ENCODE measurements at regions not wholly inside any gene's neighbourhood (a gene's known extent, or its start where the extent isn't known, plus 50 kb on each side); places are given as distances from the start of the nearest gene placed in this dataset.
"Not testable (repeated sequence)": the region's sequence is repeated elsewhere in the genome, so short reads cannot be mapped to it uniquely, and the experiment has no call there.

DNA sequence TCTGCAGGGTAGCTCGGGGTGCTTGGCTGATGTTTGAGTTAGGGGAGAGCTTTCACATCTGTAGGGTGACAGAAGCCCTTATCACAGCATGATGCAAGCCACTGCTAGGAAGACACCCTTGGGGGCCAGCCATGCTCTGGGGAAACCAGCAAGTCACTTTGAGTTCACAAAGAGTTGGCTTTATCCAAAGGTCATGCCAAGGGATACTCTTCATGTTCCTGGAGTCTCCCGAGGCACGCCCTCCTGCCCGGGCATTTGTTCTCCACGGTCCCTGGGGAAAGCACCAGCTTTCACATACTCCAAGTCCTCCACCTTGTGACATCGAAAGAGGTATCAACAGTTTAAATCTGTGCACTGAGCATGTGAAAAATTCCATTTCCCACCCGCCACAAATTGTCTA is 227.7 kb downstream of the VAPA start:
- Histone ChIP-seq H3K9me3 (ENCODE audit: control insufficient read depth, low read length) (no peaks in the 10 kb centered on the region), H3K4me1 (ENCODE audit: control insufficient read depth, insufficient read depth, low read length, poor library complexity, severe bottlenecking) (peaks cover 24% of the 10 kb centered on the region), H3K4me3 (ENCODE audit: extremely low read depth, insufficient read depth, low read length, poor library complexity, severe bottlenecking) (no peak overlapping the region), H3K27ac (ENCODE audit: low read depth, low read length, severe bottlenecking) (peak overlapping the region; percentile 2), H3K36me3 (ENCODE audit: control insufficient read depth, insufficient read depth, low read length) (no peaks in the 10 kb centered on the region)
- 95 to 100% methylated on average over 2 to 6 of the region's 7 CpGs for WGBS, 2 experiments (ENCODE audit: insufficient coverage in 2 of 2)

GRCh38 chr18:10142056-10142455 is 228.2 kb downstream of the VAPA start:
- no peaks in the 10 kb centered on the region for H3K9me3 ChIP-seq (ENCODE audit: control insufficient read depth, low read length)
- 94 to 100% methylated on average over 6 to 7 of the region's 7 CpGs for WGBS, 2 experiments (ENCODE audit: insufficient coverage in 2 of 2)
- peak overlapping the region; percentile 2 for H3K27ac ChIP-seq (ENCODE audit: low read depth, low read length, severe bottlenecking)
- H3K4me1 ChIP-seq (ENCODE audit: control insufficient read depth, insufficient read depth, low read length, poor library complexity, severe bottlenecking), result peaks cover 24% of the 10 kb centered on the region
- H3K4me3 ChIP-seq (ENCODE audit: extremely low read depth, insufficient read depth, low read length, poor library complexity, severe bottlenecking), result no peak overlapping the region
- H3K36me3 ChIP-seq (ENCODE audit: control insufficient read depth, insufficient read depth, low read length), result no peaks in the 10 kb centered on the region

DNA sequence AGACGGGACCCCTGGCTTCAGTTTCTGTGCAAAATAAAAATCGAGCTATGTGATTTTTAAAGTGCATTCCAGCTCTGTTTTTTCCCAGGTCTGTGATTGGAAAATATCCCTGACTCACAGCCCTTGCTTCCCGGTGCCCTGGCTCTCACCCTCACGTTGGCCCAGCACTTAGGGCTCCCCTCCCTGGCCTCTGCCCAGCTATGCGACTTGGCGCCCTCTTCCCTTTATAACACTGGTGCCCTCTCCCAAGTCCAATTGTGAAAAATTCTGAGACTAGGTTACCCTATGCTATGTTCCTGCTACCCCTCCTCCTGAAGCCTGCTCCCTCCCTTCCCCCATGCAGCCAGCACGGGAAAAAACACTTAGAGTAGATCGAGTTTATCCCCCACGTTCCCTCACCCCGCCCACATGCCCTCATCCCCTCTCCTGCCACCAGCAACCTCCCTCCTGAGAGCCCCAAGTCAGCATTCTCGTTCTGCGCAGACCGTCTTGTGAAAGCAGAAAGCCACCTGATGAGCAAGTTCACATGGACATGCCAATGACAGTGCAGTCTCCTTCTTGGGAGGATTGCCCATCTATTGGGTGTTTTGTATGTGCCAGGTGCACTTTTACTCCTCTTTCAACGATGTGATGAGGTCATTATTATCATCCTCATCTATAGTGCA is 228.8 kb downstream of the VAPA start:
- peak overlapping the region; percentile 30 for H3K27ac ChIP-seq (ENCODE audit: low read depth, low read length, severe bottlenecking)
- WGBS, 2 experiments (ENCODE audit: insufficient coverage in 2 of 2), result 72% methylated on average over 10 to 12 of the region's 14 CpGs
- H3K9me3 ChIP-seq (ENCODE audit: control insufficient read depth, low read length), result no peaks in the 10 kb centered on the region
- peaks cover 24% of the 10 kb centered on the region for H3K4me1 ChIP-seq (ENCODE audit: control insufficient read depth, insufficient read depth, low read length, poor library complexity, severe bottlenecking)
- no peaks in the 10 kb centered on the region for H3K36me3 ChIP-seq (ENCODE audit: control insufficient read depth, insufficient read depth, low read length)
- no peak overlapping the region for H3K4me3 ChIP-seq (ENCODE audit: extremely low read depth, insufficient read depth, low read length, poor library complexity, severe bottlenecking)

DNA sequence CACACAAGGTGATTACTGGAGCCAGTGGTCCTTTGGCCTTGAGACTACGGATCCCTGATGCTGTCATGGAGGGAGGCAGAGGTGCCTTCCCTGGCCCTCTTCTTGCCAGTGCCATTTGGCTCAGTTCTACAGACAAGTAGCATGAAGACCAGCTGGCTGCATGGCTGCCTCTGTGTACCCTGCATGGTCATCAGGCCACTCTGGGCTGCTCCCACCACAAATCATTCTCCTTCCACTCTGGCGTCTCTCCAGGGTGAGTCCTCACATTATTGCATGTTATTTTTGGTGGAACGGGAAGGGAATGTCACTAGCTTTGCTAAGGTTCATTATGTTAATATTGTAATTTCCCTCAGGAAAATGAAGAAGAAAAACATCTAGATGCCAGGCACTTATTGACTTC is 229.8 kb downstream of the VAPA start:
- no peak overlapping the region for H3K4me3 ChIP-seq (ENCODE audit: extremely low read depth, insufficient read depth, low read length, poor library complexity, severe bottlenecking)
- no peaks in the 10 kb centered on the region for H3K9me3 ChIP-seq (ENCODE audit: control insufficient read depth, low read length)
- peaks cover 24% of the 10 kb centered on the region for H3K4me1 ChIP-seq (ENCODE audit: control insufficient read depth, insufficient read depth, low read length, poor library complexity, severe bottlenecking)
- H3K27ac ChIP-seq (ENCODE audit: low read depth, low read length, severe bottlenecking), result no peak overlapping the region
- 91 to 100% methylated on average over 1 of the region's 3 CpGs for WGBS, 2 experiments (ENCODE audit: insufficient coverage in 2 of 2)
- no peaks in the 10 kb centered on the region for H3K36me3 ChIP-seq (ENCODE audit: control insufficient read depth, insufficient read depth, low read length)

DNA sequence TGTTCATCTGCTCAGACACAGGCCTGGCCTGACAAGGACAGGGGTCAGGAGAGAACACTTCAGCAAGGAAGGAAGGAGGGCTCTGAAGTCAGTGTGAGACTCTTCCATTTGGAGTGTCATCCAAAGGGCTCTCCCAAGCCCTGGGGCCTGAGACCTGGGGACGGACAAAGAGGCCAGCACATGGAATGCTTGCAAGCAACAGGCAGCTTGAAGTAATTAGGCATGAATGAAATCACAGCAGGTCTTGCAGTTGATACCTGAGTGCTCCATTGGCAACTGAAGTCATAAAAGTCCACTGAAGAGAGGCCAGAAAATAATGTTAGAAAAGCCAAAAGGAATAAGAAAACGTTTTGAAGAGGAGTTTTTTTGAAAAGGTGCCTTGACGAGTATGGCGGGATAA is 231.7 kb downstream of the VAPA start:
- Histone ChIP-seq H3K4me3 (ENCODE audit: extremely low read depth, insufficient read depth, low read length, poor library complexity, severe bottlenecking) (no peak overlapping the region), H3K27ac (ENCODE audit: low read depth, low read length, severe bottlenecking) (no peak overlapping the region), H3K4me1 (ENCODE audit: control insufficient read depth, insufficient read depth, low read length, poor library complexity, severe bottlenecking) (peaks cover 13% of the 10 kb centered on the region), H3K36me3 (ENCODE audit: control insufficient read depth, insufficient read depth, low read length) (no peaks in the 10 kb centered on the region), H3K9me3 (ENCODE audit: control insufficient read depth, low read length) (no peaks in the 10 kb centered on the region)
- 71 to 73% methylated on average over 4 of the region's 4 CpGs for WGBS, 2 experiments (ENCODE audit: insufficient coverage in 2 of 2)

- no peak overlapping the region for H3K4me3 ChIP-seq (ENCODE audit: extremely low read depth, insufficient read depth, low read length, poor library complexity, severe bottlenecking)
- no peaks in the 10 kb centered on the region for H3K9me3 ChIP-seq (ENCODE audit: control insufficient read depth, low read length)
- no peaks in the 10 kb centered on the region for H3K36me3 ChIP-seq (ENCODE audit: control insufficient read depth, insufficient read depth, low read length)
- peaks cover 3% of the 10 kb centered on the region for H3K4me1 ChIP-seq (ENCODE audit: control insufficient read depth, insufficient read depth, low read length, poor library complexity, severe bottlenecking)
- H3K27ac ChIP-seq (ENCODE audit: low read depth, low read length, severe bottlenecking), result no peak overlapping the region
- WGBS, 2 experiments (ENCODE audit: insufficient coverage in 2 of 2), result 84 to 87% methylated on average over 5 to 6 of the region's 6 CpGs
Observed at GRCh38 chr18:10147226-10147625, 233.4 kb downstream of the VAPA start.

DNA sequence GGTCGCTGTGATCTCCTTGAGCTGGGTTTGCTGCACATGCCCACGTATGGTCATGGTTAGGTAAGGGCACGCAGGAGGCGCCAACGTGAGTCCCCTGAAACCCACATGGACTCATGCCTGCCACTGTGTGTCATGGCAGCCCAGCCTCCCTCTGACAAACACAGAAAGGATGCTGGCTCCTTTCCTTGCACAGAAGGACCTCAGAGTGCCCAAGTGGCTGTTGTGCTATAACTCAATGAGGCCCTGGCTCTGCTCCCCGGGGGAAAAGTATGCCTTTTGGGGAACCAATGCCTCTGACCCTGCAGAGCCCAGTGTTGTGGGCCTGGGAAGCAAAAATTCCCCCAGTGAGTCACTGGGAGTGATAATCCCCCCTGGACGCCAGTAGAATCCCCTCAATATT is 233.9 kb downstream of the VAPA start:
- H3K36me3 ChIP-seq (ENCODE audit: control insufficient read depth, insufficient read depth, low read length), result no peaks in the 10 kb centered on the region
- H3K4me1 ChIP-seq (ENCODE audit: control insufficient read depth, insufficient read depth, low read length, poor library complexity, severe bottlenecking), result no peaks in the 10 kb centered on the region
- no peaks in the 10 kb centered on the region for H3K9me3 ChIP-seq (ENCODE audit: control insufficient read depth, low read length)
- 76 to 82% methylated on average over 6 of the region's 7 CpGs for WGBS, 2 experiments (ENCODE audit: insufficient coverage in 2 of 2)
- no peak overlapping the region for H3K27ac ChIP-seq (ENCODE audit: low read depth, low read length, severe bottlenecking)
- H3K4me3 ChIP-seq (ENCODE audit: extremely low read depth, insufficient read depth, low read length, poor library complexity, severe bottlenecking), result no peak overlapping the region

DNA sequence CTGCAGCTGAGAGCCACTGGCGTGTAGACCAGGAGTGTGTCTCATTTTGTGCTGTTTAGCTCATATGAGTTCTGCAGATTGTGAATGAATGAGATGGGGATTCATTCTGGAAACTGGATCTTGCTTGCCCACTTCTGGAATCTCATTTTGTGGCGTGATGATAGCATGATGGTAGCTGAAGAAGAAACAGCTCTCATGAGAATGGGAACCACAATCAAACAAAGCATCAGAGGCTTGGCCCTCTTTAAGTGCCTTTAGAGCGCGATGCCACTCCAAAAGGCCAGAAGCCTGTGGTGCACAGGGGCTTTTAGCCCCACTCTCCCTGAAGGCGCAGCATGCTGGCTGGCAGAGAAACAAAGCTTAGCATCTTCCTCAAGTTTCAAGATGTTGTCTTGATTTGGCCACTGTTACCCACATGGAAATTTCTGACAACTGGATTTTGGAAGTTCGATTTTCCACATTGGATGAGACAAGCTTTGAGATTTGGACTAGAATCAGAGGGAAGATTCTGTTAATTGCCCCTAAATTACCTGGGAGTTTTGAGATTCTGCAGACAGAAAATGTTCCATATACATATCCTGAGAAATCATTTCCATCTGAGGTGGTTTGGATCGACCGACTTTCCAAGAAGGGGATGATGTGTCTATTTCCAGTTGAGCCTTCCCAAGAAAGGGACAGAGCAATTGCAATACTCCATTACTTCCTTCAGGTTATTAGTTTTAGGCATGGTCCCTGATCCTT is 234.5 kb downstream of the VAPA start:
- Histone ChIP-seq H3K9me3 (ENCODE audit: control insufficient read depth, low read length) (no peaks in the 10 kb centered on the region), H3K4me3 (ENCODE audit: extremely low read depth, insufficient read depth, low read length, poor library complexity, severe bottlenecking) (no peak overlapping the region), H3K27ac (ENCODE audit: low read depth, low read length, severe bottlenecking) (no peak overlapping the region), H3K4me1 (ENCODE audit: control insufficient read depth, insufficient read depth, low read length, poor library complexity, severe bottlenecking) (no peaks in the 10 kb centered on the region), H3K36me3 (ENCODE audit: control insufficient read depth, insufficient read depth, low read length) (no peaks in the 10 kb centered on the region)
- 93 to 96% methylated on average over 5 to 6 of the region's 8 CpGs for WGBS, 2 experiments (ENCODE audit: insufficient coverage in 2 of 2)

- Histone ChIP-seq H3K27ac (ENCODE audit: low read depth, low read length, severe bottlenecking) (no peak overlapping the region), H3K9me3 (ENCODE audit: control insufficient read depth, low read length) (no peaks in the 10 kb centered on the region), H3K36me3 (ENCODE audit: control insufficient read depth, insufficient read depth, low read length) (no peaks in the 10 kb centered on the region), H3K4me1 (ENCODE audit: control insufficient read depth, insufficient read depth, low read length, poor library complexity, severe bottlenecking) (no peaks in the 10 kb centered on the region), H3K4me3 (ENCODE audit: extremely low read depth, insufficient read depth, low read length, poor library complexity, severe bottlenecking) (no peak overlapping the region)
- 92 to 93% methylated on average over 6 to 7 of the region's 9 CpGs for WGBS, 2 experiments (ENCODE audit: insufficient coverage in 2 of 2)
Observed at GRCh38 chr18:10149768-10150556, 236.1 kb downstream of the VAPA start.

DNA sequence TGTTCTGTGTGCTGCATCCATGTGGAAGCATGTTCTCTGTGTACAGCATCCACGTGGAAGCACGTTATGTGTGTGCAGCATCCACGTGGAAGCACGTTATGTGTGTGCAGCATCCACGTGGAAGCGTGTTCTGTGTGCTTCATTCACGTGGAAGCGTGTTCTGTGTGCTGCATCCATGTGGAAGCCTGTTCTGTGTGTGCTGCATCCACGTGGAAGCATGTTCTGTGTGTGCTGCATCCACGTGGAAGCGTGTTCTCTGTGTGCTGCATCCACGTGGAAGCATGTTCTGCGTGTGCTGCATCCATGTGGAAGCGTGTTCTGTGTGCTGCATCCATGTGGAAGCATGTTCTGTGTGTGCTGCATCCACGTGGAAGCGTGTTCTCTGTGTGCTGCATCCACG is 236.8 kb downstream of the VAPA start:
- 85 to 89% methylated on average over 16 to 17 of the region's 17 CpGs for WGBS, 2 experiments (ENCODE audit: insufficient coverage in 2 of 2)
- H3K9me3 ChIP-seq (ENCODE audit: control insufficient read depth, low read length); H3K27ac ChIP-seq (ENCODE audit: low read depth, low read length, severe bottlenecking); H3K4me1 ChIP-seq (ENCODE audit: control insufficient read depth, insufficient read depth, low read length, poor library complexity, severe bottlenecking); H3K36me3 ChIP-seq (ENCODE audit: control insufficient read depth, insufficient read depth, low read length); H3K4me3 ChIP-seq (ENCODE audit: extremely low read depth, insufficient read depth, low read length, poor library complexity, severe bottlenecking): not testable (repeated sequence)
